GM13976 (cell line): ENCODE measurements at regions not wholly inside any gene's neighbourhood (a gene's known extent, or its start where the extent isn't known, plus 50 kb on each side); places are given as distances from the start of the nearest gene placed in this dataset.

Source experiments
- DNase-seq: peaks from one replicate; pipeline ENCODE4 v3.0.0; 2012; ENCODE audit warnings: low spot score
- CTCF ChIP-seq: IDR thresholded peaks from 2 replicates; pipeline ENCODE4 v1.5.1; 2012; ENCODE audit warnings: borderline replicate concordance, mild to moderate bottlenecking; ENCODE audit not compliant: insufficient read depth; ENCODE audit errors: extremely low read depth, missing control alignments, control extremely low read depth
- in situ Hi-C: fragments of 300-500 bp; cut with MboI; formaldehyde crosslinking; loops from one replicate; pipeline ENCODE4 v1.12.0; 2022; ENCODE audit warnings: low sequenced_read_pairs, mixed read lengths, inconsistent platforms; ENCODE audit not compliant: unreplicated experiment

GRCh38 chr18:67043276-67043675, 439.4 kb upstream of the CDH19 start:
- in situ Hi-C loops = no loop called here
- DNase-seq = no peak
- no peak for TF ChIP-seq CTCF

- in situ Hi-C loops = no loop called here
- DNase-seq = no peak
- TF ChIP-seq CTCF = no peak
Observed at GRCh38 chr18:67041334-67041733, 437.4 kb upstream of the CDH19 start.

GRCh38 chr18:67035026-67035425, 431.1 kb upstream of the CDH19 start:
- DNase-seq = no peak
- TF ChIP-seq CTCF = no peak
- in situ Hi-C loops = no loop called here

GRCh38 chr18:67023059-67023458, 419.2 kb upstream of the CDH19 start:
- in situ Hi-C loops = no loop called here
- no peak for TF ChIP-seq CTCF
- no peak for DNase-seq

GRCh38 chr18:67010919-67011318, 407.0 kb upstream of the CDH19 start:
- in situ Hi-C loops = no loop called here
- DNase-seq = no peak
- TF ChIP-seq CTCF = no peak

GRCh38 chr18:67007999-67008398, 404.1 kb upstream of the CDH19 start:
- no peak for DNase-seq
- in situ Hi-C loops = no loop called here
- no peak for TF ChIP-seq CTCF

GRCh38 chr18:67007085-67007484, 403.2 kb upstream of the CDH19 start:
- DNase-seq = no peak
- no peak for TF ChIP-seq CTCF
- in situ Hi-C loops = no loop called here
